D721Med (cell line): ENCODE measurements at regions not wholly inside any gene's neighbourhood (a gene's known extent, or its start where the extent isn't known, plus 50 kb on each side); places are given as distances from the start of the nearest gene placed in this dataset.

Experiments used
- DNase-seq: peaks from one replicate; pipeline ENCODE4 v3.0.0; 2011; ENCODE audit warnings: low spot score; ENCODE audit not compliant: insufficient read length
- FAIRE-seq: peaks from 2 replicates; lab custom pipeline; 2011; peaks lifted over from hg19 to GRCh38; lab: Jason Lieb, UNC
- TF ChIP-seq, protein P1 (sequence below): IDR thresholded peaks from 2 replicates; pipeline ENCODE4 v1.5.1; 2012; ENCODE audit warnings: mild to moderate bottlenecking, control low read depth; ENCODE audit not compliant: insufficient read depth; ENCODE audit errors: missing control alignments

DNA sequence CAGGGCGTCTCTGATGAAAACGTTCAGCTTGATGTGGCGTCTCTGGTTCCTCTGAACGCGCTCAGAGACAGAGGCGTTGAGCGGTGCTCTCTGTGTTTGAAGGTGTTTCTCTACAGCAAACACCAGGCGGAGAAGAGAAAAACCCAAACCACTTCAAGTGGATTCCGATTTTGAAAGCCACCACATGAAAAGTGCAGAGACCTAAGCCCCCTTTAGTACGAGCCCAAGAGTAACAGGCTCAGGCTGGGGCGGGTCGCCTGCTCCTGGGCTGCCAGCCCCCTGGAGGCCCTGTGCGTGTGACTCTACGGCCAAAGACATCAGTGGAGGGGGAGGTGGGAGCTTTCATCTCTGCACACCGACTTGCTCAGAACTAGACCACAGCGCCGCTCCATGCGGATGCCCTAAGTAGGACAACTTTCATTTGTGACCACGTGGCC is 328.4 kb downstream of the MAF start:
- TF ChIP-seq, protein P1, sequence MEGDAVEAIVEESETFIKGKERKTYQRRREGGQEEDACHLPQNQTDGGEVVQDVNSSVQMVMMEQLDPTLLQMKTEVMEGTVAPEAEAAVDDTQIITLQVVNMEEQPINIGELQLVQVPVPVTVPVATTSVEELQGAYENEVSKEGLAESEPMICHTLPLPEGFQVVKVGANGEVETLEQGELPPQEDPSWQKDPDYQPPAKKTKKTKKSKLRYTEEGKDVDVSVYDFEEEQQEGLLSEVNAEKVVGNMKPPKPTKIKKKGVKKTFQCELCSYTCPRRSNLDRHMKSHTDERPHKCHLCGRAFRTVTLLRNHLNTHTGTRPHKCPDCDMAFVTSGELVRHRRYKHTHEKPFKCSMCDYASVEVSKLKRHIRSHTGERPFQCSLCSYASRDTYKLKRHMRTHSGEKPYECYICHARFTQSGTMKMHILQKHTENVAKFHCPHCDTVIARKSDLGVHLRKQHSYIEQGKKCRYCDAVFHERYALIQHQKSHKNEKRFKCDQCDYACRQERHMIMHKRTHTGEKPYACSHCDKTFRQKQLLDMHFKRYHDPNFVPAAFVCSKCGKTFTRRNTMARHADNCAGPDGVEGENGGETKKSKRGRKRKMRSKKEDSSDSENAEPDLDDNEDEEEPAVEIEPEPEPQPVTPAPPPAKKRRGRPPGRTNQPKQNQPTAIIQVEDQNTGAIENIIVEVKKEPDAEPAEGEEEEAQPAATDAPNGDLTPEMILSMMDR, result no peak
- FAIRE-seq (no peak), DNase-seq (no peak)

DNA sequence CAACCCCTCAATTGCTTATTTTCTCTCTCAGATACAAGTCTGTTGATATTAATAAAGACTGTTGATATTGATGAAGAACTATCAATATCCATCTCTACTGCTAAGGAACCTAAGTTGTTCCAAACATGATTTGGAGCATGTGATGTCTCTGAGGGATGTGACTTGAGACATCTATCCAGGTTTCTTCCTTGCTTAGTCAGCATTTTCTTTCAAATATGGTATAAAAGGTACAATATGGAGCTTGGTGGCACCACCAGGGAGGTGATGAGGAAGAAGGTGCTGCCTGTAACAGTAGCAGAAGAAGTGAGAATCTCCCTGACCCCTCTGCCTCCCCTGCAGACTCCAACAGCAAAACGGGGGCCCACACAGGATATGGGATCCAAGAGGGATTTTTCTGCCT is 329.0 kb downstream of the MAF start:
- no peak for FAIRE-seq
- no peak for DNase-seq
- TF ChIP-seq, protein P1, result no peak

DNA sequence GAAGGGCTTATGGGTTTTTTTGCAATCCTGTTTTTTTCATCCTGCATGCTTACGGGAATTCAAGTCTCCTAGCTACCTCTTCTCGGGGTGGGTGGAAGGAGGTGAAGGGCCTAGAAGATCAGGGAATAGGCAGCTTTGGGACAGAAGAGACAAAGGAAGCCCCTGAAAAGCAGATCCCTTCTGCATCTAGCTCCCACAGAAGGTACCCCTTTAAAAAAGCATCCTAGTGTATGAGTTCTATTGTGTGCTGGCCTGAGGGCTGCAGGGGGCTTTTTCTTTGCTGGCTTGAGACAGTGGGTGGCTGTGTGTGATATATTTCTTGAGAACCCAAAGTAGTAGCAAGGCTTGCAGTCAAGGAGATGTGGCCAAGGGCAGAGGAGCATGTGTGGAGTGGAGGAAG is 330.5 kb downstream of the MAF start:
- FAIRE-seq, result no peak
- TF ChIP-seq, protein P1, result no peak
- no peak for DNase-seq

DNA sequence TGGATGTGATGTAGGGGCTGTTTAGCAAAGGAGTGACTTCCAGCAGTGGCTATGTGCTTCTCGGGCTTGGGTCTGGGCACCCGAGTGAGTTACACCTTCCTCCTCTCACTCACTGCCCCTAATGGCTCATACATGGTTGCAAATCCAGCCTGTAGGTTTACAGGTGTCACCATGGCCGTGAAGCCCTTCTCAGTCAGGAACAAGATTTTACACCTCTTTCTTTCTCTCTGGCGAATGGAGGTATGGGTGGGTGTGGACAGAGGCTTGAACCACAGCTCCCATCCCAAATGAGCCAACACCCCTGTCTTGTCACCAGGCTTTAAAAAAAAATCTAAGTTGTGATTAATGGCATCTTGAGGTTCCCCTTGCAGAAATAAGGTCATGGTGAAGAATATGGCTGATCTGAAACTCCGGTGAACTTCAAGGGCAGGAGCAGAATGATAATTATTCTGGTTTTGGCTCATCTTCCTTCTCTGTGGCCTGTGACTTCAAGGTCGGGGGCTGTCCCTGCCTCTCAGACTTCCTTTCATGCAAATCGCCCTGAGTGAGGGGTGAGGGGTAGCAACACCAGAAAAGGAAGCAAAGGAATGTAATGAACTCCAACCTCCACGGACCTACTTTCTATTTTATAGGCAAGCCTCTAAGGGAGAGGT is 331.2 kb downstream of the MAF start:
- TF ChIP-seq, protein P1, result no peak
- no peak for DNase-seq
- FAIRE-seq, result no peak

DNA sequence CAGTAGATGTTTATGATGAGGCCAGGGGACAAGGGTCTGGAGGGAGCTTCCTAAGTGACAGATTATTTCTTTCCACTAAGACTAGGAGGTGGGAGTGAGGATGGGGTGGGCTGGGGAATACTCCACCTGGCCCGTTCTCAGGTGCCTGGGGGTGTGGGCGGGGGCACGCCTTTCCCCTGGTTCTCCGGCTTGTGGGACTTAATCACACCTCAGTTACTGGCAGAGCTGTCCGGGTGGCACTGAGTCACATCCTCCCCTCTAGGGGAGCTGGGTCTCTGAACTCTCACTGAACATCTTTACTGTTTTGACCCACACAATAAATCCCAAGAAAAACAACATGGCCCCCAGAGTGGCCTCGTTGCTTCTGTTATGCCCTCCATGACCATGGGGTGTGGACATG is 332.8 kb downstream of the MAF start:
- FAIRE-seq (no peak), DNase-seq (no peak)
- TF ChIP-seq, protein P1, result no peak

DNA sequence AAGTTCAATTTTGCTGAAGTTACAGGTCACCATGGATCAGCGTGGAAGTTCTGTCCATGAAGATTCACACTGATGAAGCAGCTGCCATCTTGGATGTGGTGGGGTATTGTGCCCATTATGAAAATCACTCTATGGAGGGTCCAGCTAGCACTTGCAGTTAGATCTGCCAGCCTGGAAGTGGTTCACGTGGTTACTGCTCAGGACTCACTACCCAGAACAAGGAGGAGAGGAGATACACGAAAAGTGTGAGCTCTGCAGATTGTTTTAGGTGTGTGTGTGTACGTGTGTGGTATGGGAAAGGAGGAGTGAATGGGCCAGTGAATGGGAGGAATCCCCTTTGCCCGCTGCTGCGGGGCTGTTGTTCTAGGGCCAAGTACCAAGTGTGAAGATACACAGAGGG is 333.4 kb downstream of the MAF start:
- TF ChIP-seq, protein P1, result no peak
- no peak for DNase-seq
- FAIRE-seq, result no peak

- DNase-seq (no peak), FAIRE-seq (no peak)
- TF ChIP-seq, protein P1, result no peak
Measured at GRCh38 chr16:79265701-79266100, 334.8 kb downstream of the MAF start.
